ENCODE measurements at regions not wholly inside any gene's neighbourhood (a gene's known extent, or its start where the extent isn't known, plus 50 kb on each side); places are given as distances from the start of the nearest gene placed in this dataset.

DNA sequence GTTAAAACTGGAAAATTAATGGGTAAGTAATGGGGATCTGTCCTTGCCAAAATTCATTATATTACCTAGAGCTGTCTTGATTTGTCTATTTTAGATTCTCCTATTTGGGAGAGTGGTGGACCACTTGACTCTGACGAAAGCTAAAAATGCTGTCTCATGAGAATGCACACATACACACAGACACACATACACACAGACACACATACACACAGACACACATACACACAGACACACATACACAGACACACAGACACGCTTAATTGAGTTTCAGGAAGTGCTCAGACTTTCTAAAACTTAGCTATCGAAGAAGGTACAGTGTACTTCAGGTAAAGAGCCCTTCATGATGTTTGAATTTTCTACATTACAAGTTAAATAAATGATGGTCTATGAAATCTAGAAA, 279.5 kb downstream of the ANKRD50 start:
- TF ChIP-seq, protein P1, sequence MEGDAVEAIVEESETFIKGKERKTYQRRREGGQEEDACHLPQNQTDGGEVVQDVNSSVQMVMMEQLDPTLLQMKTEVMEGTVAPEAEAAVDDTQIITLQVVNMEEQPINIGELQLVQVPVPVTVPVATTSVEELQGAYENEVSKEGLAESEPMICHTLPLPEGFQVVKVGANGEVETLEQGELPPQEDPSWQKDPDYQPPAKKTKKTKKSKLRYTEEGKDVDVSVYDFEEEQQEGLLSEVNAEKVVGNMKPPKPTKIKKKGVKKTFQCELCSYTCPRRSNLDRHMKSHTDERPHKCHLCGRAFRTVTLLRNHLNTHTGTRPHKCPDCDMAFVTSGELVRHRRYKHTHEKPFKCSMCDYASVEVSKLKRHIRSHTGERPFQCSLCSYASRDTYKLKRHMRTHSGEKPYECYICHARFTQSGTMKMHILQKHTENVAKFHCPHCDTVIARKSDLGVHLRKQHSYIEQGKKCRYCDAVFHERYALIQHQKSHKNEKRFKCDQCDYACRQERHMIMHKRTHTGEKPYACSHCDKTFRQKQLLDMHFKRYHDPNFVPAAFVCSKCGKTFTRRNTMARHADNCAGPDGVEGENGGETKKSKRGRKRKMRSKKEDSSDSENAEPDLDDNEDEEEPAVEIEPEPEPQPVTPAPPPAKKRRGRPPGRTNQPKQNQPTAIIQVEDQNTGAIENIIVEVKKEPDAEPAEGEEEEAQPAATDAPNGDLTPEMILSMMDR (IDR thresholded peaks at IDR 0.05; ENCODE audit: low read depth, low read length) = no peak
- H3K4me3 ChIP-seq (ENCODE audit: low read depth, low read length) = no peak overlapping the region

DNA sequence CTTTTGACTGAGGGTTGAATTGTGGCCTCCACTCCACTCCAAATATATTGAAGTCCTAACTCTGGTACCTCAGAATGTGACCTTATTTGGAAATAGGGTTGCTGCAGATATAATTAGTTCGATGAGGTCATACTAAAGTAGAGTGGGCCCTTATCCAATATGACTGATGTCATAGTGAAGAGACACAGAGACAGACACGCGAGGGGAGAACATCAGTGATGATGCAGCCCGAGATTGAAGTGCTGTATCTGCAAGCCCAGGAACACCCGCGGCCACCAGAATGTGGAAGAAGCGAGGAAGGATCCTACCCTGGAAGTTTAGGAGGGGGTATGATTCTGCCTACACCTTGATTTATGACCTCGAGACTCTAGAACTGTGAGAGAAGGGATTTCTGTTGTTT, 279.0 kb downstream of the ANKRD50 start:
- no peak overlapping the region for H3K4me3 ChIP-seq (ENCODE audit: low read depth, low read length)
- TF ChIP-seq, protein P1 (IDR thresholded peaks at IDR 0.05; ENCODE audit: low read depth, low read length) = no peak

GRCh38 chr4:124435274-124435950, 277.1 kb downstream of the ANKRD50 start:
- TF ChIP-seq, protein P1 (IDR thresholded peaks at IDR 0.05; ENCODE audit: low read depth, low read length) = no peak
- no peak overlapping the region for H3K4me3 ChIP-seq (ENCODE audit: low read depth, low read length)

- H3K4me3 ChIP-seq (ENCODE audit: low read depth, low read length) = no peak overlapping the region
- TF ChIP-seq, protein P1 (IDR thresholded peaks at IDR 0.05; ENCODE audit: low read depth, low read length) = no peak
These were observed 274.6 kb downstream of the ANKRD50 start for GRCh38 chr4:124437853-124438495.

DNA sequence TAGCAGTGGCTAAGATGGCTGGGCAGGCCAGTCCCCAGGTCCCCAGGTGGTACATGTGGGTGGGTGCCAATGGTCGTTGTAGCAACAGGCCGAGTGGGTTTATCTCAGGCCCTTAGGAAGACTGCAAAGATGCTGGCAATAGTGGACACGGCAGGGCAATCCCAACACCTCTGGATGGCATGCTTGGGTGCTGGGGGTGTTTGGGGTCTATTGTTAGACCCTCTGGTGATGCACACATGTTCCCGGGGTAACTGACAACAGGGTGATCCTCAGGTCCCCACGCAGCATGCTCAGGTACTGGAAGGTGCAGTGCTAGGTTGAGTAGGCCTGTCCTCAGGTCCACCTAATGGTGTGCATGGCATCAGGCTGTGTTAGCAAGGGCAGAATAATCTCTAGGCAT, 267.5 kb downstream of the ANKRD50 start:
- TF ChIP-seq, protein P1 (IDR thresholded peaks at IDR 0.05; ENCODE audit: low read depth, low read length) = no peak
- H3K4me3 ChIP-seq (ENCODE audit: low read depth, low read length) = no peak overlapping the region

DNA sequence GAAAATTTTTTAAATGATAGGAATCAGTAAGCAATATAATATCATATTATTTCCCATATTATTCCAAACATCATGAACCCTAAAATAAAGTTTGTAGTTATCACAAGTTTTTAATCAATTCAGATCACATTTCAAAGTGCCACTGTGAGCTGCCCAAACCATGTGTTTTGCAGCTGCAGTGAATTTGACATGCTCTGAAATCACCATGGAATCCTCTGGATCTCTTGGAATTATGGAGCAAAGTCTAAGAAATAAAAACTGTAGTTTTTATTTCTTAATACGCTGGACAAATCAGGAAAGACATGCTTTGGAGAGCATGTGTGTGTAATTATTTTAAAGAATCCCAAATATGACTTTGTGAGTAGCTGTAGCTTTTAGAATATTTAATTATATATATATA, 262.7 kb downstream of the ANKRD50 start:
- TF ChIP-seq, protein P1 (IDR thresholded peaks at IDR 0.05; ENCODE audit: low read depth, low read length) = no peak
- H3K4me3 ChIP-seq (ENCODE audit: low read depth, low read length) = no peak overlapping the region

DNA sequence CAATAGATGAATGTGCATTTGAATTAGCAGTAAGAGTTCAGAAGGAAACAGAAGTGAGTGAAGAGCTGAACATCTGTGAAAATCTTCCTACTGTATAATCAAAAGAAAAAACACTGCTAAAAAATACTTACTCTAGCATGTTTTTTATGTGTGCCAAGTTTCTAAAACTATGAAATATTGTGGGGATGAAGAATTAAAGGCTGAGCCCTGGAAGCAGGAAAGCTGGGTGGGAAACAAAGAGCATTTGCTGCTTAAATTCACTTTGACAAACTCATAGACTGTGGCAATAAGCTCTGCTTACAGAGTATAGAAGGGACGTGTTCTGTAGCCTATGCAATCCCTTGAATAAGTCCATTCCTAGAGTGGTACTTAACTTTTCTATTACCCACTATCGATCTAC, 261.7 kb downstream of the ANKRD50 start:
- TF ChIP-seq, protein P1 (IDR thresholded peaks at IDR 0.05; ENCODE audit: low read depth, low read length) = no peak
- H3K4me3 ChIP-seq (ENCODE audit: low read depth, low read length) = no peak overlapping the region
